ENCODE measurements at regions not wholly inside any gene's neighbourhood (a gene's known extent, or its start where the extent isn't known, plus 50 kb on each side); places are given as distances from the start of the nearest gene placed in this dataset.

DNA sequence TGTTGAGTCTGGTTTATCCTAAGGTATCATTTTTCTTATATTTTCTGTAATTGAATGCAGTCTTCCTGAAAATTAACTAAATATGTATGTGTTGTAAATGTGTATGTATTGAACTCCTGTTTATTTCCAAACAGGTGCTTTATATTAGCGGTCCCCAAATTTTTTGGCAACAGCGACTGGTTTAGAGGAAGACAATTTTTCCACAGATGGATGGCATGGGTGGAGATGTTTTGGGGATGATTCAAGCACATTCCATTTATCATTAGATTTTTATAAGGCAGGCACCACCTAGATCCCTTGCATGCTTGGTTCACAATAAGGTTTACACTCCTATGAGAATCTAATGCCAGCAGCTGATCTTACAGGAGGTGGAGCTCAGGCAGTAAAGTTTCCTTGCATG lies 210.5 kb upstream of the ANO3 start:
- no peak for DNase-seq

- no peak for DNase-seq
Observed at GRCh38 chr11:26126741-26127140, 205.2 kb upstream of the ANO3 start.

- no peak for DNase-seq
Observed at GRCh38 chr11:26127336-26127735, 204.6 kb upstream of the ANO3 start.

DNA sequence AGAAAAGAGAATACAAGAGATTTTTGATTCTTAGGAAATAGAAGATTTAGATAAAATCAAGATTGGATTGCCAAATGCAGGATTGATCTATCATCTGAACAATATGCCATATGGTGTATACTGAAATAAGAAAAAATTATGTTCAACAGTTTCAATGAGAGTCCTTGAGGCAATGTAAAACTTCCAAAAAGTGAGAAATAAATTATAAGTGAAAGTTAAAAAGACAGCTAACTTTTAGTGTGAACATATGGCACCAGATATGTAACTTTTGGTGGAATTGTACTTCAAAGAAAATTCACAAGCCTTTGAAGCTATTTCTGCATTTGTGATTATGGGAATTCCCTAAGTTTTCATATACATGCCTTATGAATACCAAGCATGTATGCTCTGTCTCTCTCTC lies 200.5 kb upstream of the ANO3 start:
- no peak for DNase-seq

DNA sequence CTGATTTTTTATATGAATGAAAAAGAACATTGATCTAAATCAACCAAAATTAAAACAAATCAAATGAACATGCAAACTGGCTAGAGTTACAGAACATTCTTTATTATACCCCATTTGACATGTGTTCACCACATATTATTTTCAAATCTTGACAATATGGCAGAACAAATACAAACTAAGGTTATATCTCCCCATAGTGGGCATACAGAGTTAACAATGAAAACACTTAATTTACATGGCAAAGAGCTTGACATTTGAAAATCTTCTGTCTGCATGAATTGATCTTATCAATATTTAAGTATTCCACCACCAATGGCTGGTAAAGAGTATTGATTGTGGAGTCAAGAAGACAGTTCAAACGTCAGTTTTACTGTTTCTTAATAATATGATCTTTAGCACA lies 197.9 kb upstream of the ANO3 start:
- no peak for DNase-seq

GRCh38 chr11:26134481-26135355 lies 197.2 kb upstream of the ANO3 start:
- peak; percentile 72 for DNase-seq

DNA sequence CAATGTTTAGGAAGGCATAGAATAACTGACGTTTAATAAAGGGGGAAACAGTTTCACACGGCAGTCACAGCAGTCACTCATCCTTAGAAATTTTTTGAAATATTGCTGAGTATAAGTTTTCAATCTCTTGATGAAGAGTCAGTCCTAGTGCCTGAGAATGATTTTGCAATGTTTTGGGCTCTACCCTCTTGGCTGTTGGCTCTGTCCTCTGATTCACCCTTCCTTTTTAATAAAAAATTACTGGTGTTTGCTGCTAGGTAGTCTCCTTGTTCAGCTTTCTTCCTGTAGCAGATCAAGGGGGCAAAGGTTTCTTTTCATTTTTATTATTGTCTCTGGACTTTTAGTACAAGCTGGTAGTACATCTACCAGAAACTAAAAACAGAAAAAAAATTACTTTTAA lies 194.3 kb upstream of the ANO3 start:
- DNase-seq, result no peak

DNA sequence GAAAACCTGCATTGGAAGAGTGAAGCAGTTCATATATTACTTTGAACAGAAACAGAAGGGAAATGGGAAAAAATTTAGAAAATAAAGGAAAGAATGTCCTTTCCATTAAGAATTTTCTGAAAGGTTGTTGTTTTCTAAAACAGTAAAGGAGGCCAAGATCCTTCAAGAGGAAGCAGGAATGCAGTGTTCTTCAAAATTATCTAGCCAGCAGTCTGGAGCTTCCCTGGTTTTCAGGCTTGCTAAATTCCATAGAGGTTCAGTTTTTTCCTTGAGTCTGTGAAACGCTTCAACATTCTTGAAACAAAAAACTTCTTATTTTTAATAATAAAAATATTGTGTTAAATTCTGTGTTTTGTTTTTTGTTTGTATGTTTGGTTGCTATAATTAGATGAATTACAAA lies 189.0 kb upstream of the ANO3 start:
- no peak for DNase-seq

DNA sequence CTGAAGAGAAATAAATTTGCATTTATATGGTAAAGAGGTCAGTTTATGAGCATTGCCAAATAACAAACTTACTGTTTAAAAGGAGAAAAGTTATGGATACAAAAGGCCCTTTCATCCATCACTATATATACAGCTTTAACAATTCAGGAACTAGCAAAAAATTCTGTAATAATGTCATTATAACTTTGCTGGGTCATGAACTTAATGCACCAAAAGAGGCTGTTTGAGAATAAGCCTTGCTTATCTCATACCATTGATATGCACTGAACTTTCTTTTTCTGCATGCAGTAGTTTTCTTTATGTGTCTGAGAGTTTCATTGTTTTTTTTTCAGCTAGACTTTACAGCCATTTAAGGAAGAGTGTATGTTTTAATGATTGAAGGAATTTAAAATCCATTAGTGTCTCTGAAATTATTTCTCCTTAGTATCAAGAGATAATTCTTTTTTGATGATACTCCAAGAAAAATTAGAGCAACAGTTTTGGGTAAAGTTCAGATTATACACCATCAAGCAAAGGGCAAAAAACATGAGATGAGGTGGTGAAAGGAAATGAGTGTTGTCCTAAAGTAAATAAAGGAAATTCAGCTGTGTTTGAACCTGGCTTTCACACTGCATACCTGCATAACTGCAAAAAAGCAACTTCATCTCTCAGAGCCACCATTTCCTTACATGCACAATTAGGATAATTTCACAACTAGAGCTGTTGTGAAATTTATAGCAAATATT lies 188.2 kb upstream of the ANO3 start:
- peak; percentile 65 for DNase-seq

DNA sequence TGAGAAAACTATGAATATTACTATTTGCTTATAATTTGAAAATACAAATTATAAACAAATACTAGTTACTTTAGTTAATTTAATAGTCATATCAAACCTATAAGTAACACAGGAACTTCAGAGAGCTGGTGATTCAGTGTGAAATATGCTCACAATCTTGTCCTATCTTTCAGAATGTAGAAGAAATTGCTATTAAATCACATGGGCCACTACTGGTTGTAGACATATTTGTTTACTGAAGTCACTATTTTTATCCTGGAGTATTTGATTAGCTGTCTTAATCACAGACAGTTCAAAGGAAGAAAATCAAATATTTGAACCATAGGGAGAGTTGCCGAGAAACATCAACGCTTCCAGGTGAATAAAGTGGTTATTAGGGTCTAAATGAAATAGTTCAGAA lies 187.6 kb upstream of the ANO3 start:
- DNase-seq, result peak; percentile 72

GRCh38 chr11:26144911-26145310 lies 187.0 kb upstream of the ANO3 start:
- DNase-seq, result no peak

GRCh38 chr11:26149585-26149984 lies 182.3 kb upstream of the ANO3 start:
- DNase-seq, result no peak

- DNase-seq, result no peak
Observed at GRCh38 chr11:26150031-26150430, 181.9 kb upstream of the ANO3 start.

DNA sequence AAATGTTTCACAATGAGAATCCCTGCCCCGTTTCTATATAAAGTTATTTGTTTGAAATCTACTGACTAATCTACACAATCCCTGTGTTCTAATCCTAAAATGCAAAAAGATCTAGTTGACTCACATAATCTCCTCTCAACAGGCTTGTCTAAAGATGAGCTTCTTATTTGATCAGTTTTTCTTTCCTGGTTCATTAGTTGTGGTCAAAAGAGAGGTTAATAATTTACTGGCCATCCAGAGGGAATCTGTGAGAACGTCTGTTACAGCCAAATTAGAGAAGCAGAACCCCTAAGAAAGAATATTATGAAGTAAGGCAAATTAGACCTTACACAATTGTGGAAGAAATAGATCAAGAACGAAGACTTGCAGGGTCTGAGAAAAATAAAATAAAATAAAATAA lies 173.7 kb upstream of the ANO3 start:
- DNase-seq, result peak; percentile 76

DNA sequence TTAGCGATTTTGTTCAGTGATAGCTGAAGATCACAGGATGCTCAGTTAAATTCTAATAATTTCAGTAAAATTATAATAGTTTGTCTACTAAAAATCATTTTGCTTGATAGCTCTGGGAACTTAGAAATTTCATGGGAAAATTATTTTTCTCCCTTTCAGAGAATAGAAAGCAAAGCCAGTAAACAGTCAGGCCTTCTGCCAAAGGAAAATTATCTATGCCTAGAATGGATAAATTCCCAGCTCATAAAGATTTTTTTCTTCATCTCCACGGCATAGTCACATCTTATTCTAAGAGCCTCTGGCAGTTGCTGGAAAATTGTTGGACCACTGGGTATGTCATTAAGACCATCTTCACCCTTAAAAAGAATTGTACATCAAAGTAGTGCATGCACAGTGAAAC lies 169.6 kb upstream of the ANO3 start:
- DNase-seq, result no peak

DNA sequence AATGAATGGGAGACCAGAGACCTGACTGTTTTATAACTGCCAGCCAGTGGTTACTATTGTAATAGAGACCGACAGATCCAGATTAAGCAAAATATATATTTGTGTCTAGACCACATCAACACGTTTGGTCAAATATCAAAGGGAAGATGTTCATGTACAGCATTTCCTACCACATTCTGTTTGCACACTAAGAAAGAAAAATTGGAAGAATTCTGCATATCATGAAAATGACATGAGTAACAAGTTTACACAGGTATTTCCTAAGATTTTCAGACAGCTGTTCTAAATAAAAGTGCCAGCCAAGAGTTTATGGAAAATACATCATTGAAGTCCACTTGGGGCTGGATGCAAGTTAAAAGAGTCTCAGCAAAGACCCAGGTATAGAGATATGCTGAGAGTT lies 145.5 kb upstream of the ANO3 start:
- DNase-seq, result no peak

DNA sequence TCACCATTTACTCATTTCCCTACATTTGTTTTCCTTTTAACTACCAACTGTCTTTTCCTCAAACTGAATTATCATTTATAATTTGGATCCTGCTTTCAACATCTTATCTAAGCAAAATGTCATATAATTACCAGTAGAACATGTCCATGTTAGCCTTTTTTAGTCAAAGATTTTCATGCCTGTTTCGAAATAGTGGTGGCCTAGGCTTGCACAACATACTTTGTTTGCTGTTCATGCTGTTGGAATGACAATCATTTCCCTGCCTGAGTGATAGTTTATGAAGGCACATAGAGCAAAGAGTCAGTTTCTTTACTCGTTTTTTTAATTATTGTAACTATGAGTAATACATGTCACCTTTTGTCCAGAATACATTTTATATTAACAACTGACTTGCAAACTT lies 144.3 kb upstream of the ANO3 start:
- DNase-seq, result no peak

DNA sequence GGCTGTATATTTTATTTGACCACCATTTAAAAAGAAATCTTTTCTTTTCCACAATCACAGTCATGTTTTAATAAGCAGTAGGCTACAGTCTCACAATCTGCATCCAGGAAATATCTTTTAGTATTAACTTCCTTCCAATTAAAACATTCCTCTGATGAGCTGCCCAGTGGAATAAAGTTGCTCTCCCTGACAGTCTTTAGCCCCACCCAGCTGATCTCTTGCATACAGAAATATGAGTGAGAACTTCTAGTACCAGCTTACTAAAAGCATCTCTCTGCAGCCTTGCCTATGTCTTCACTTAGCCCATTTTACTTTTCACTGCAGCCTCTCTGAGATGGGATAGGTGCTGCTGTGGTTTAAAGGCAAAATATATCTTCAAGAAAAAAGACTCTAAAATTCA lies 143.4 kb upstream of the ANO3 start:
- no peak for DNase-seq

- no peak for DNase-seq
Observed at GRCh38 chr11:26191193-26191592, 140.7 kb upstream of the ANO3 start.

DNA sequence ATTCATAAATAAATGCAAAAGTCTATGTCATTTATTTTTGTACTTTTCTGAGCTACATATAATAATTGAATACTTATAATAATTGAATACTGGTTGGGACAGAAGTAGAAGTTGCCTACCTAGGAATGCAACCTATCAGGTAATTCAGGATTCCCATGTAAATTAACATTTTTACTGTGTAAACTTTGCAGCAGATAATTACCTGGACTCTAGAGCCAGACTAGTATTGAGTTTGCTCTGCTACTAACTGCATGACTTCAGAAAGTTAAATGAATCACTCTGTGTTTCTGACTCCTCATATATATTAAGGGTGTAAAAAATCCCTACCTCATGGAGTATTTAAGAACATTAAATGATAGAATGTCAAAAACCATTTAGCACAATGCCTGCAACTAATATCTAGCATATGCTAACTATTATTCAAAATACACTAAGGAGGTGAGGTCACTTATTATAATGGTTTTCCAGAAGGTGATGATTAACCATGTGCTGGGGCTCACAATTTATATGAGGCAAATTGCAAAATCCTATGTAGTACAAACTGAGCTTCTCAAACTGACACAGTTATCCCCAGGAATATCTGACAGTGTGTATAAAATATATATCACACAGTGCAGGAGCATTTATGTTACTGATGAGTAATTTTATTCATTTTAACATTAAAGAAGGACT lies 138.1 kb upstream of the ANO3 start:
- no peak for DNase-seq

- no peak for DNase-seq
Observed at GRCh38 chr11:26194881-26195280, 137.0 kb upstream of the ANO3 start.

GRCh38 chr11:26198532-26199096 lies 133.3 kb upstream of the ANO3 start:
- DNase-seq, result no peak

GRCh38 chr11:26199331-26200095 lies 132.4 kb upstream of the ANO3 start:
- DNase-seq, result no peak
